ENCODE measurements at regions not wholly inside any gene's neighbourhood (a gene's known extent, or its start where the extent isn't known, plus 50 kb on each side); places are given as distances from the start of the nearest gene placed in this dataset.

GRCh38 chr6:166877906-166878305 lies 78.4 kb downstream of the RNASET2 start:
- Histone ChIP-seq H3K4me3 (ENCODE audit: low read length) (no peak overlapping the region), H3K27me3 (ENCODE audit: control insufficient read depth, insufficient read depth, low read length) (peaks cover 14% of the 10 kb centered on the region), H3K27ac (ENCODE audit: low read length) (no peak overlapping the region), H3K36me3 (ENCODE audit: control insufficient read depth, insufficient read depth, low read length) (no peaks in the 10 kb centered on the region), H3K4me1 (ENCODE audit: control insufficient read depth, insufficient read depth, low read length) (no peaks in the 10 kb centered on the region), H3K9me3 (replicated peaks; ENCODE audit: control insufficient read depth, low read depth, low read length) (no peaks in the 10 kb centered on the region)
- no peak for DNase-seq
- WGBS (ENCODE audit: insufficient coverage): no CpG with 5 or more reads among the region's 2 CpGs

- no peaks in the 10 kb centered on the region for H3K36me3 ChIP-seq (ENCODE audit: control insufficient read depth, insufficient read depth, low read length)
- H3K27me3 ChIP-seq (ENCODE audit: control insufficient read depth, insufficient read depth, low read length): peaks cover 14% of the 10 kb centered on the region
- WGBS (ENCODE audit: insufficient coverage): 100% methylated on average over 1 of the region's 2 CpGs
- no peaks in the 10 kb centered on the region for H3K4me1 ChIP-seq (ENCODE audit: control insufficient read depth, insufficient read depth, low read length)
- H3K4me3 ChIP-seq (ENCODE audit: low read length): no peak overlapping the region
- no peak overlapping the region for H3K27ac ChIP-seq (ENCODE audit: low read length)
- no peaks in the 10 kb centered on the region for H3K9me3 ChIP-seq (replicated peaks; ENCODE audit: control insufficient read depth, low read depth, low read length)
- DNase-seq: no peak
Measured at GRCh38 chr6:166877349-166877748, 79.0 kb downstream of the RNASET2 start.

GRCh38 chr6:166872531-166873009 lies 83.8 kb downstream of the RNASET2 start:
- Histone ChIP-seq H3K4me1 (ENCODE audit: control insufficient read depth, insufficient read depth, low read length) (no peaks in the 10 kb centered on the region), H3K27ac (ENCODE audit: low read length) (no peak overlapping the region), H3K27me3 (ENCODE audit: control insufficient read depth, insufficient read depth, low read length) (peaks cover 21% of the 10 kb centered on the region), H3K36me3 (ENCODE audit: control insufficient read depth, insufficient read depth, low read length) (no peaks in the 10 kb centered on the region), H3K9me3 (replicated peaks; ENCODE audit: control insufficient read depth, low read depth, low read length) (no peaks in the 10 kb centered on the region), H3K4me3 (ENCODE audit: low read length) (no peak overlapping the region)
- WGBS (ENCODE audit: insufficient coverage): 44% methylated on average over 7 of the region's 9 CpGs
- DNase-seq: no peak

GRCh38 chr6:166870602-166871208 lies 85.6 kb downstream of the RNASET2 start:
- peaks cover 24% of the 10 kb centered on the region for H3K27me3 ChIP-seq (ENCODE audit: control insufficient read depth, insufficient read depth, low read length)
- no peak overlapping the region for H3K27ac ChIP-seq (ENCODE audit: low read length)
- H3K9me3 ChIP-seq (replicated peaks; ENCODE audit: control insufficient read depth, low read depth, low read length): no peaks in the 10 kb centered on the region
- WGBS (ENCODE audit: insufficient coverage): 76% methylated on average over 17 of the region's 20 CpGs
- H3K4me1 ChIP-seq (ENCODE audit: control insufficient read depth, insufficient read depth, low read length): no peaks in the 10 kb centered on the region
- no peak for DNase-seq
- H3K4me3 ChIP-seq (ENCODE audit: low read length): no peak overlapping the region
- no peaks in the 10 kb centered on the region for H3K36me3 ChIP-seq (ENCODE audit: control insufficient read depth, insufficient read depth, low read length)

GRCh38 chr6:166866839-166867637 lies 89.3 kb downstream of the RNASET2 start:
- WGBS (ENCODE audit: insufficient coverage): 73% methylated on average over 12 of the region's 19 CpGs

GRCh38 chr6:166864333-166864732 lies 92.0 kb downstream of the RNASET2 start:
- H3K4me1 ChIP-seq (ENCODE audit: control insufficient read depth, insufficient read depth, low read length): peaks cover 5% of the 10 kb centered on the region
- DNase-seq: no peak
- WGBS (ENCODE audit: insufficient coverage): 43% methylated on average over 1 of the region's 1 CpG
- no peaks in the 10 kb centered on the region for H3K36me3 ChIP-seq (ENCODE audit: control insufficient read depth, insufficient read depth, low read length)
- H3K9me3 ChIP-seq (replicated peaks; ENCODE audit: control insufficient read depth, low read depth, low read length): no peaks in the 10 kb centered on the region
- no peak overlapping the region for H3K4me3 ChIP-seq (ENCODE audit: low read length)
- H3K27me3 ChIP-seq (ENCODE audit: control insufficient read depth, insufficient read depth, low read length): peaks cover 46% of the 10 kb centered on the region
- no peak overlapping the region for H3K27ac ChIP-seq (ENCODE audit: low read length)

More at GRCh38 chr6:166866839-166867637, 89.3 kb downstream of the RNASET2 start:
- no peak for DNase-seq
- no peak overlapping the region for H3K4me3 ChIP-seq (ENCODE audit: low read length)
- H3K36me3 ChIP-seq (ENCODE audit: control insufficient read depth, insufficient read depth, low read length): no peaks in the 10 kb centered on the region
- H3K27ac ChIP-seq (ENCODE audit: low read length): no peak overlapping the region
- H3K27me3 ChIP-seq (ENCODE audit: control insufficient read depth, insufficient read depth, low read length): peaks cover 37% of the 10 kb centered on the region
- H3K4me1 ChIP-seq (ENCODE audit: control insufficient read depth, insufficient read depth, low read length): peaks cover 5% of the 10 kb centered on the region
- H3K9me3 ChIP-seq (replicated peaks; ENCODE audit: control insufficient read depth, low read depth, low read length): no peaks in the 10 kb centered on the region

- Histone ChIP-seq H3K27me3 (ENCODE audit: control insufficient read depth, insufficient read depth, low read length) (peaks cover 52% of the 10 kb centered on the region), H3K9me3 (replicated peaks; ENCODE audit: control insufficient read depth, low read depth, low read length) (no peaks in the 10 kb centered on the region), H3K27ac (ENCODE audit: low read length) (no peak overlapping the region), H3K4me1 (ENCODE audit: control insufficient read depth, insufficient read depth, low read length) (peaks cover 5% of the 10 kb centered on the region), H3K4me3 (ENCODE audit: low read length) (peak overlapping the region; percentile 38), H3K36me3 (ENCODE audit: control insufficient read depth, insufficient read depth, low read length) (no peaks in the 10 kb centered on the region)
- DNase-seq: no peak
- 5% methylated on average over 12 of the region's 21 CpGs for WGBS (ENCODE audit: insufficient coverage)
Measured at GRCh38 chr6:166862978-166863530, 93.3 kb downstream of the RNASET2 start.

- H3K9me3 ChIP-seq (replicated peaks; ENCODE audit: control insufficient read depth, low read depth, low read length): no peaks in the 10 kb centered on the region
- peak; percentile 35 for DNase-seq
- no peaks in the 10 kb centered on the region for H3K36me3 ChIP-seq (ENCODE audit: control insufficient read depth, insufficient read depth, low read length)
- under 1% methylated on average over 37 of the region's 56 CpGs for WGBS (ENCODE audit: insufficient coverage)
- peaks cover 52% of the 10 kb centered on the region for H3K27me3 ChIP-seq (ENCODE audit: control insufficient read depth, insufficient read depth, low read length)
- H3K4me3 ChIP-seq (ENCODE audit: low read length): peak overlapping the region; percentile 38
- H3K27ac ChIP-seq (ENCODE audit: low read length): no peak overlapping the region
- H3K4me1 ChIP-seq (ENCODE audit: control insufficient read depth, insufficient read depth, low read length): peaks cover 5% of the 10 kb centered on the region
Measured at GRCh38 chr6:166862287-166862977, 93.9 kb downstream of the RNASET2 start.

GRCh38 chr6:166861961-166862286 lies 94.4 kb downstream of the RNASET2 start:
- Histone ChIP-seq H3K4me1 (ENCODE audit: control insufficient read depth, insufficient read depth, low read length) (peaks cover 5% of the 10 kb centered on the region), H3K4me3 (ENCODE audit: low read length) (peak overlapping the region; percentile 38), H3K27ac (ENCODE audit: low read length) (no peak overlapping the region), H3K36me3 (ENCODE audit: control insufficient read depth, insufficient read depth, low read length) (no peaks in the 10 kb centered on the region), H3K27me3 (ENCODE audit: control insufficient read depth, insufficient read depth, low read length) (peaks cover 49% of the 10 kb centered on the region), H3K9me3 (replicated peaks; ENCODE audit: control insufficient read depth, low read depth, low read length) (no peaks in the 10 kb centered on the region)
- no peak for DNase-seq
- WGBS (ENCODE audit: insufficient coverage): 0% methylated on average over 7 of the region's 11 CpGs

- Histone ChIP-seq H3K9me3 (replicated peaks; ENCODE audit: control insufficient read depth, low read depth, low read length) (no peaks in the 10 kb centered on the region), H3K27me3 (ENCODE audit: control insufficient read depth, insufficient read depth, low read length) (peaks cover 48% of the 10 kb centered on the region), H3K4me1 (ENCODE audit: control insufficient read depth, insufficient read depth, low read length) (peaks cover 5% of the 10 kb centered on the region), H3K4me3 (ENCODE audit: low read length) (no peak overlapping the region), H3K27ac (ENCODE audit: low read length) (no peak overlapping the region), H3K36me3 (ENCODE audit: control insufficient read depth, insufficient read depth, low read length) (no peaks in the 10 kb centered on the region)
- no peak for DNase-seq
- WGBS (ENCODE audit: insufficient coverage): 52% methylated on average over 3 of the region's 5 CpGs
Measured at GRCh38 chr6:166861304-166861703, 95.0 kb downstream of the RNASET2 start.

Measured in muscle of leg (tissue), 3 donors.